HG03064 (cell line): ENCODE measurements at regions not wholly inside any gene's neighbourhood (a gene's known extent, or its start where the extent isn't known, plus 50 kb on each side); places are given as distances from the start of the nearest gene placed in this dataset.
"Not testable (repeated sequence)": the region's sequence is repeated elsewhere in the genome, so short reads cannot be mapped to it uniquely, and the experiment has no call there.

Experiments used
- ATAC-seq: cut with Tn5 transposase; IDR thresholded peaks from one replicate; pipeline ENCODE4 v1.9.1; 2021; ENCODE audit warnings: low read depth; ENCODE audit not compliant: unreplicated experiment

DNA sequence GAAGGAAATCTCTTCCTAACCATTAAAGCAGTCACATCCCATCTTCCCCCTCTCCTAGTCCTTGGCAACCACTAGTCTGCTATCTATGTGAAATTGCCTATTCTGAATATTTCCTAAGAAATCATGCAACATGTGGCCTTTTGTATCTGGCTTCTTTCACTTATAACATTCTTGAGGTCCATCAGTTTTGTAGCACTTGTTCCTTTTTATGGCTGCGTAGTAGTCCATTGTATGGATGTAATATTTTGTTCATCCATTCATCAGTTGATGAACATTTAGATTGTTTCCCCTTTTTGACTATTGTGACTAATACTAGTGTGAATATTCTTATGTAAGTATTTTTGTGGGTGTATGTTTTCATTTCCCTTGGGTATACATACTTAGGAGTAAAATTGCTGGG is 878.7 kb upstream of the DEFB115 start:
- ATAC-seq = not testable (repeated sequence)

DNA sequence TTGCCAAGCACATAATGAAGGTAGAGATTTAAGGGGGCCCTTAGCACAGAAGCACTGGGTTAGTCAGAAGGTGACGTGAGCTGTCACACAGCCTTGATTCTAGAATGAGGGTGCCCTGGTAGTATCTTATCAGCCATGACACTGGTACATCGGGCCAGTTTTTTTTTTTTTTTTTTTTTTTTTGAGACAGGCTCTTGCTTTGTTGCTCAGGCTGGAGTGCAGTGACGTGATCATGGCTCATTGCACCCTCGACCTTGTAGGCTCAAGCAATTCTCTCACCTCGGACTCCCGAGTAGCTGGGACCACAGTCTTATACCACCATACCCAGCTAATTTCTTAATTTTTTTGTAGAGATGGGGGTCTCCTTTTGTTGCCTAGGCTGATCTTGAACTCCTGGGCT is 872.6 kb upstream of the DEFB115 start:
- not testable (repeated sequence) for ATAC-seq

DNA sequence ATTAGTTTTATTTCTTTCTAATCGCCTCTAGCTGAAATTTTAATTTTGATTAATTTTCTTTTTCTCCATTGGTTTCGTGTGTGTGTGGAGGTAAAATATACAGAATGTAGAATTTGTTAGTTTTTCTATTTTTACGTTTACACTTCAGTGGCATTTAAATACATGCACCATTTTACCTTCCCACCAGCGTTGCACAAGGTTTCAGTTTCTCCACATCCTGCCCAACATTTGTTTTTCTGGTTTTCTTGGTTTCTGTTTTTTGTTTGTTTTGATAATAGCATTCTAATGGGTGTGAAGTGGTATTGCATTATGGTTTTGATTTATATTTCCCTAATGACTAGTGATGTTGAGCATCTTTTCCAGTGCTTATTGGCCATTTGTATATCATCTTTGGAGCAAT is 871.4 kb upstream of the DEFB115 start:
- not testable (repeated sequence) for ATAC-seq

DNA sequence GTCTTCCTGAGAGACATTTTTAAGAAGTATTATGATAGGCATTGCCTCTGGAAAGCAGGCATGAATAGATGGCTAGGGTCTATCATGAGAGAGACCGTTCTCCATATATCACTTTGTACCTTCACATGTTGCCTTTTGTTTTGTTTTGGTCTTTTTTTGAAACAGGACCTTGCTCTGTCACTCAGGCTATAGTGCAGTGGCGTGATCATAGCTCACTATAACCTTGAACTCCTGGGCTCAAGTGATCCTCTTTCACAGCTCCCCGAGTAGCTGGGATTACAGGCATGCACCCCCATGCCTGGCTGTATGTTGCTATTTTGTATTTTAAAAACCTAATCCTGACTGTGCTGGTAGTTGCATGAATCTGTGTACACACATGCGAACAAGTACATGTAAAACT is 869.6 kb upstream of the DEFB115 start:
- ATAC-seq = not testable (repeated sequence)

DNA sequence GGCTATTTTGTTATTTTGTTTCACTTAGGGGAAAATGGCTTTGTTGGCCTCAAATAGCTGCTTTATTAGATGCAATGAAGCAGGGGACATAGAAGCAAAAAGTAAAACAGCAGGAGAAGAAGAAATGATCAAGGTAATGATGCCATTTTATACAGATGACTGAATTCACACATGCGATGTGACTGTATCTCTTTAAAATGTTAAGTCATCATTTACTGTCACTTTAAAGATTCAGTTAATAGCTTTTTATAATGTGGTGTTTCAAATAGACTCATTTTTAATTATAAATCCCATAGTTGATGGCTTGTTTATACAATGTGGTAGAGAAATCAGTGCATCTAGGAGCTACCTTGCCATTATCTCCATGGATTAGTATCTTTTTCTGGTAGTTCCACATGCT is 863.9 kb upstream of the DEFB115 start:
- ATAC-seq = not testable (repeated sequence)

DNA sequence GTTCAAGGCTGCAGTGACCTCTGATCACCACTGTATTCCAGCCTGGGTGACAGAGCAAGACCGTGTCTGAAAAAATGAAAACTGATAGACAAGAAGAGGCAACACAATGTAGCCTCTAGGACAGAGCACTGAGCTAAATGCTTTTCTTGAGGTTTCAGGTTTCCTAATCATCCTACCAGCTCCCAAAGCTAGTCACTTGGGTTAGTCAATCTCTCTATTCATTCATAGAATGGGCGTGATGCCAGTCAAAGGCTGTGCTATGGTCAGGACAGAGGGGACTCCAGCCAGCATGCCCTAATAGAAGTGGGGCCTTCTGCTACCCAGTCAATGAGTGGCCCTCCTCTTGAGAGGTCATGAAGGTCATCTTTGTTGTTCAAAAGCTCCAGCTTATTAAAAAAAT is 860.4 kb upstream of the DEFB115 start:
- ATAC-seq = not testable (repeated sequence)

DNA sequence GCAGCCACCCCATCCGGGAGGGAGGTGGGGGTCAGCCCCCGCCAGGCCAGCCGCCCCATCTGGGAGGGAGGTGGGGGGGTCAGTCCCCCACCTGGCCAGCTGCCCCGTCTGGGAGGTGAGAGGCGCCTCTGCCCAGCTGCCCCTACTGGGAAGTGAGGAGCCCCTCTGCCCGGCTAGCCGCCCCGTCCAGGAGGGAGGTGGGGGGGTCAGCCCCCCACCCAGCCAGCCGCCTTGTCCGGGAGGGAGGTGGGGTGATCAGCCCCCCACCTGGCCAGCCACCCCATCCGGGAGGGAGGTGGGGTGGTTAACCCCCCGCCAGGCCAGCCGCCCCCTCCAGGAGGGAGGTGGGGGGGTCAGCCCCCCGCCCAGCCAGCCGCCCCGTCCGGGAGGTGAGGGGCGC is 852.4 kb upstream of the DEFB115 start:
- ATAC-seq = not testable (repeated sequence)

DNA sequence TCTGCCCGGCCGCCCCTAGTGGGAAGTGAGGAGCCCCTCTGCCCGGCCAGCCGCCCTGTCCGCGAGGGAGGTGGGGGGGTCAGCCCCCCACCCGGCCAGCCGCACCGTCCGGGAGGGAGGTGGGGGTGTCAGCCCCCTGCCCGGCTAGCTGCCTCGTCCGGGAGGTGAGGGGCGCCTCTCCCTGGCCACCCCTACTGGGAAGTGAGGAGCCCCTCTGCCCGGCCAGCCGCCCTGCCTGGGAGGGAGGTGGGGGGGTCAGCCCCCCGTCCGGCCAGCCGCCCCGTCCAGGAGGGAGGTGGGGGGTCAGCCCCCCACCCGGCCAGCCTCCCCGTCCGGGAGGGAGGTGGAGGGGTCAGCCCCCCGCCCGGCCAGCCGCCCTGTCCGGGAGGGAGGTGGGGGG is 851.9 kb upstream of the DEFB115 start:
- not testable (repeated sequence) for ATAC-seq

DNA sequence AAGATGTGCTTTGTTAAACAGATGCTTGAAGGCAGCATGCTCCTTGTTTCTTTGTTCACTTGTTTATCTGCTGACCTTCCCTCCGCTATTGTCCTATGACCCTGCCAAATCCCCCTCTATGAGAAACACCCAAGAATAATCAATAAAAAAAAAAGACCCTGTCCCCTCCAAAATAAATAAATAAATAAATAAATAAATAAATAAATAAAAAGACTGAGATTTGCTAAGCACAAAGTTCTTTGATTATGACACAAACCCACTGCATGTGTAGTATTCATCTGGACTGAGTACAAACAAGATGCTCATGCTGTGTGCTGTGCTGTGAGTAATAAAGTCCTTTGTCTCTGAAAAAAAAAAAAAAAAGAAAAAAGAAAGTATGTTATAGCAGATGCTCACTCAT is 851.1 kb upstream of the DEFB115 start:
- ATAC-seq = not testable (repeated sequence)

DNA sequence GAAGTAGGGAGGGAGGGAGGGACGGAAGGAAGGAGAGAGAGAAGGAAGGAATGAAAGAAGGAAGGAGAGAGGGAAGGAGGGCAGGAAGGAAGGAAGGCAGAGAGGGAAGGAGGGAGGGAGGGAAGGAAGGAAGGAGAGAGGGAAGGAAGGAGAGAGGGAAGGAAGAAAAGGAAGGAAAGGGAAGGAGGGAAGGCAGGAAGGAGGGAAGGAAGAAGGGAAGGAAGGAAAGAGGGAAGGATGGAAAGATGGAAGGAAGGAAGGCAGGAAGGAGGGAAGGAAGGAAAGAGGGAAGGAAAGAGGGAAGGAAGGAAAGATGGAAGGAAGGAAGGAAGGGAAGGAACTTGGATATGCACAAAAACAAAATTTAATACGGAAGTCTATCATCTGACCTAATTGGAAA is 844.5 kb upstream of the DEFB115 start:
- ATAC-seq = no peak

DNA sequence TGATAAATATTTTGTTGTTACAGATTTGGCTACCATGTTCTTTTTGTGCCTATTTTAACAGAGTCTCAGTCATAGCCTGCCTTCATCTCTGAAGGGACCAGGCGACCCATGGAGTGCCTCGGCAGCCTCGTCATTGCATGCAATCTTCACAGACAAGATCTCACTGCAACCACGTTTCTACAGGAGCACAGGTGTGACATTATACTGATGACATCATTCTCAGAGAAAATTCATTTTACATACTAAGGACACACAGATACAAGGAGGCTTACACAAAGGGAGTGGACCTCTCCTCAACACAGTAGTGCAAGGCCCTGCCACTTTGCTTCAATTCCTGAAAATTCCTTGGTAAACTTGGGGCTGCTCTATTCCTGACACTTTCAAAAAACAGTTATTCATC is 840.1 kb upstream of the DEFB115 start:
- not testable (repeated sequence) for ATAC-seq

DNA sequence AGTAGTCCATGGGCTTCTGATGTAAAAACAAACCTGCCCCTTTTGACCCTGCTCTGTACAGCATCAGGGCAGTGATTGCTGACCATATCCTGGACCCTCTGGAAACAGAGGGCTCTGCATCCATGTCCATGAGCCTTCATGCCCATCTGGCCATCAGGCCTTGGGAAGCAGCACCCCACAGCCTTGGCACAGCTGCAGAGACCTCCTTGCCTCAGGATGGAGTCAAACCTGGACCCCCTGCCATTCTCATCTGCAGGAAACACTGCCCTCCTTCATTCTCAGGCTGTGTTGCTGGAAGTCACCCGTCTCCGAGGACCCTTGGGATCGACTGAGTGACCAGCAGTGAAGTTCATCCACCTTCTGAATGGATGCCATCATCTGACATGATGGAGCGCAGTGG is 839.1 kb upstream of the DEFB115 start:
- not testable (repeated sequence) for ATAC-seq

DNA sequence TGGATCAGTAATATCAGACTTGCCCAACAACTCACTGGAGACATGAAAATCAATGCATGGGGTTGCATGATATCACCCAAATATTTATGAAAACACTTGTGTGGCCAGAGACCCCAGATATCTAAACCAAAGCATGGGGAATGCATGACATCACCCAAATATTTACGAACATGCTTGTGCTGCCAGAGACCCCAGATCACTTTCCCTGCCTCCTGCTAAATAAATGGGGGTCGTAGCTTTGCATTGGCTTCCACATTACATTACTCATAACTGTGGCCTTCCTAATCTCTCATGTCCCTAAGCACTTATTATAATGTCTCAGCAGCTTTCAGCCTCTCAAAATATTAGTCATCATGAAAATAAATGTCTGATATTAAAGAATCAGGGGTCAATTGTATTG is 838.0 kb upstream of the DEFB115 start:
- no peak for ATAC-seq

DNA sequence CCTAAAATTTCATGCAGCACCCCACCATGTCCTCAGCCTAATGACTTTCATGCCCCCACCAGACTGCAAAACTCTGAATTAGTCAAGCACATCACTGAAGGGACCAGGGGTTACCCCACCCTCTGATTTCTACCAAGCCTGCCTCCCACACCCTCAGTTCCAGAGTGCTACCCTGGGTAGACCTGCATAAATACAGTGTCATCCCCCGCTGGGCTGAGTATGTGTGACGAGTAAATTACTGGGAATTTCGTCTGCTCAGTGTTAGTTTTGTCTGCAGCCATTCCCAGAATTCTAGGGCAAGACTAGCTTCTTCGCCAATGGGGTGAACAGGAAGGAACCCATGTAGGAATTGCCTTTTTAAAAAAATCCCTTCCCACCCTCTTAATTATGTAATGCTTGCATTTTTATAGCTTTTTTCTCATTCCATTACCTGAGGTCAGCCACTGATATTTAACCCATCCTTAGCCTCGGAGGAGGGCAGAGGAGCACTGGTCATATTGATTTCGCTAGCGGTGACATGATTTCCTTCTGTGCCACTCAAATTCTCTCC is 837.5 kb upstream of the DEFB115 start:
- ATAC-seq = not testable (repeated sequence)
